ENCODE measurements at regions not wholly inside any gene's neighbourhood (a gene's known extent, or its start where the extent isn't known, plus 50 kb on each side); places are given as distances from the start of the nearest gene placed in this dataset.

- TF ChIP-seq, protein P1, sequence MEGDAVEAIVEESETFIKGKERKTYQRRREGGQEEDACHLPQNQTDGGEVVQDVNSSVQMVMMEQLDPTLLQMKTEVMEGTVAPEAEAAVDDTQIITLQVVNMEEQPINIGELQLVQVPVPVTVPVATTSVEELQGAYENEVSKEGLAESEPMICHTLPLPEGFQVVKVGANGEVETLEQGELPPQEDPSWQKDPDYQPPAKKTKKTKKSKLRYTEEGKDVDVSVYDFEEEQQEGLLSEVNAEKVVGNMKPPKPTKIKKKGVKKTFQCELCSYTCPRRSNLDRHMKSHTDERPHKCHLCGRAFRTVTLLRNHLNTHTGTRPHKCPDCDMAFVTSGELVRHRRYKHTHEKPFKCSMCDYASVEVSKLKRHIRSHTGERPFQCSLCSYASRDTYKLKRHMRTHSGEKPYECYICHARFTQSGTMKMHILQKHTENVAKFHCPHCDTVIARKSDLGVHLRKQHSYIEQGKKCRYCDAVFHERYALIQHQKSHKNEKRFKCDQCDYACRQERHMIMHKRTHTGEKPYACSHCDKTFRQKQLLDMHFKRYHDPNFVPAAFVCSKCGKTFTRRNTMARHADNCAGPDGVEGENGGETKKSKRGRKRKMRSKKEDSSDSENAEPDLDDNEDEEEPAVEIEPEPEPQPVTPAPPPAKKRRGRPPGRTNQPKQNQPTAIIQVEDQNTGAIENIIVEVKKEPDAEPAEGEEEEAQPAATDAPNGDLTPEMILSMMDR (IDR thresholded peaks at IDR 0.05): no peak
- no peak for TF ChIP-seq ZFX (IDR thresholded peaks at IDR 0.05; ENCODE audit: borderline replicate concordance)
- H3K27ac ChIP-seq: no peak overlapping the region
These were observed 302.0 kb downstream of the ETV1 start for GRCh38 chr7:13687500-13687899.

DNA sequence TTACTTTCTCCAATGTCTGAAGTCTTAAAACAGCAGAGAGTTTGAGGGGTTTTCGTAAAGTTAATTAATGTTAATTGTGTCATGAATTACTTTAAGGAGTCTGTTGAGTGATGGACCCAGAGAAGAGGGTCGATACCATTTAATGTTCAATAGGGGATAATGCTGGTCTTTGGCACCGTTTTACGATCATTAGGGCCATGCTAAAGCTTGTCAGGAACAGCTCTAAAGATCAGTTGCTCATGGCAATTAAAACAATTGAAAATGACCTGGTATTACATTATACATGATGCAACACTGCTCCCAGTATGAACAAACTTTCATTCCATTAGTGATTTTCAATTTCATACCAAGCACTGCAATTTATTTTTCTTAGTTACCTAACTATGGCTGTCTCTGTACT is 296.9 kb downstream of the ETV1 start:
- TF ChIP-seq, protein P1 (IDR thresholded peaks at IDR 0.05): no peak
- TF ChIP-seq ZFX (IDR thresholded peaks at IDR 0.05; ENCODE audit: borderline replicate concordance): no peak
- H3K27ac ChIP-seq: no peak overlapping the region

- TF ChIP-seq ZFX (IDR thresholded peaks at IDR 0.05; ENCODE audit: borderline replicate concordance): no peak
- TF ChIP-seq, protein P1 (IDR thresholded peaks at IDR 0.05): no peak
These were observed 287.2 kb downstream of the ETV1 start for GRCh38 chr7:13702251-13702650.

GRCh38 chr7:13708670-13709069 is 280.8 kb downstream of the ETV1 start:
- no peak overlapping the region for H3K27ac ChIP-seq
- TF ChIP-seq ZFX (IDR thresholded peaks at IDR 0.05; ENCODE audit: borderline replicate concordance): no peak
- TF ChIP-seq, protein P1 (IDR thresholded peaks at IDR 0.05): no peak

More at GRCh38 chr7:13702251-13702650, 287.2 kb downstream of the ETV1 start:
- no peak overlapping the region for H3K27ac ChIP-seq

- H3K27ac ChIP-seq: no peak overlapping the region
- TF ChIP-seq ZFX (IDR thresholded peaks at IDR 0.05; ENCODE audit: borderline replicate concordance): no peak
- TF ChIP-seq, protein P1 (IDR thresholded peaks at IDR 0.05): no peak
These were observed 276.4 kb downstream of the ETV1 start for GRCh38 chr7:13713092-13713491.

GRCh38 chr7:13715534-13715933 is 273.9 kb downstream of the ETV1 start:
- no peak overlapping the region for H3K27ac ChIP-seq
- TF ChIP-seq ZFX (IDR thresholded peaks at IDR 0.05; ENCODE audit: borderline replicate concordance): no peak
- TF ChIP-seq, protein P1 (IDR thresholded peaks at IDR 0.05): no peak

- no peak for TF ChIP-seq ZFX (IDR thresholded peaks at IDR 0.05; ENCODE audit: borderline replicate concordance)
- TF ChIP-seq, protein P1 (IDR thresholded peaks at IDR 0.05): no peak
- no peak overlapping the region for H3K27ac ChIP-seq
These were observed 272.4 kb downstream of the ETV1 start for GRCh38 chr7:13717031-13717430.

Data from 22Rv1 (cell line).